LNCaP clone FGC (cell line): ENCODE measurements at regions not wholly inside any gene's neighbourhood (a gene's known extent, or its start where the extent isn't known, plus 50 kb on each side); places are given as distances from the start of the nearest gene placed in this dataset.
A peak's percentile ranks its signal among the peaks of the same experiment; 100 is the strongest.
"Not testable (repeated sequence)": the region's sequence is repeated elsewhere in the genome, so short reads cannot be mapped to it uniquely, and the experiment has no call there.

Experiments
- DNase-seq: peaks from one replicate; pipeline ENCODE4 v3.0.0-alpha.2; 2011; ENCODE audit warnings: low read depth
- H3K4me3 ChIP-seq: 2 replicates; pipeline ENCODE4 v1.5.1; 2011; ENCODE audit warnings: mild to moderate bottlenecking, low read depth, low read length, control low read depth
- TF ChIP-seq, protein P1 (sequence below): IDR thresholded peaks from 2 replicates; pipeline ENCODE4 v1.5.1; 2012; ENCODE audit warnings: mild to moderate bottlenecking; ENCODE audit not compliant: control insufficient read depth, insufficient read depth; ENCODE audit errors: extremely low read depth

DNA sequence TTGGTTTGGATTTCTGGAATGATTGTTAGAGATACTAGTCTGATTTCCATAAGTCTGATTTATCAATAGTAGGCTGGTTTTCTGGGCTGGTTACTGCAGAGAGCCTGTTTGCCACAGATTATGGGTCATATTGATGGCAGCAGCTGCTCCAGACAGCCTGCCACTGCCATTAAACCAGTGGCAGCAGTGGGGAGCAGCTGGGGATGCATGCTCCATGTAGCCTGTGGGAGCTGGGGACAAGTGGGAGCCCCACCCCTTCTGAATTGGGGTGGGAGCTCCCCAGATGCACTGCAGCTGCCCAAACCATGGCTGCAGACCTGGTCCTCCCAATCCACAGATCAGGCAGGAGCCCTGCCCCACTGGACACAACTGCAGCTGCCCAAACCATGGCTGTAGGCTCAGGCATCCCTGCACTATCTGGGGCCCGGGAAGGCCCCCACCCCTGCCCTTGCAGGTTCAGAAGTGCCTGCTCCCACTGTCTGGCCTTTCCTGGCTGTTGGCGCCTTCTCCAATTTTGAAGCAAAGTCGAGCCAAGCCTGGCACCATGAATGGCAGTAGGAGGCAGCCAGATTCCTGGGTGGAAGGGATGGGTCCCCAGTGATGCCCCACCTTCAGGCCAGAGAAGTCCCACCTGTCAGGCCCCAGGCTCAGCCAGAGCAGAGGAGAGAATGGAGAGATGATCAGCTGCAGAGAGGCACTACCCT, 402.9 kb upstream of the TYRP1 start:
- H3K4me3 ChIP-seq: no peak overlapping the region
- TF ChIP-seq, protein P1, sequence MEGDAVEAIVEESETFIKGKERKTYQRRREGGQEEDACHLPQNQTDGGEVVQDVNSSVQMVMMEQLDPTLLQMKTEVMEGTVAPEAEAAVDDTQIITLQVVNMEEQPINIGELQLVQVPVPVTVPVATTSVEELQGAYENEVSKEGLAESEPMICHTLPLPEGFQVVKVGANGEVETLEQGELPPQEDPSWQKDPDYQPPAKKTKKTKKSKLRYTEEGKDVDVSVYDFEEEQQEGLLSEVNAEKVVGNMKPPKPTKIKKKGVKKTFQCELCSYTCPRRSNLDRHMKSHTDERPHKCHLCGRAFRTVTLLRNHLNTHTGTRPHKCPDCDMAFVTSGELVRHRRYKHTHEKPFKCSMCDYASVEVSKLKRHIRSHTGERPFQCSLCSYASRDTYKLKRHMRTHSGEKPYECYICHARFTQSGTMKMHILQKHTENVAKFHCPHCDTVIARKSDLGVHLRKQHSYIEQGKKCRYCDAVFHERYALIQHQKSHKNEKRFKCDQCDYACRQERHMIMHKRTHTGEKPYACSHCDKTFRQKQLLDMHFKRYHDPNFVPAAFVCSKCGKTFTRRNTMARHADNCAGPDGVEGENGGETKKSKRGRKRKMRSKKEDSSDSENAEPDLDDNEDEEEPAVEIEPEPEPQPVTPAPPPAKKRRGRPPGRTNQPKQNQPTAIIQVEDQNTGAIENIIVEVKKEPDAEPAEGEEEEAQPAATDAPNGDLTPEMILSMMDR: no peak
- no peak for DNase-seq

DNA sequence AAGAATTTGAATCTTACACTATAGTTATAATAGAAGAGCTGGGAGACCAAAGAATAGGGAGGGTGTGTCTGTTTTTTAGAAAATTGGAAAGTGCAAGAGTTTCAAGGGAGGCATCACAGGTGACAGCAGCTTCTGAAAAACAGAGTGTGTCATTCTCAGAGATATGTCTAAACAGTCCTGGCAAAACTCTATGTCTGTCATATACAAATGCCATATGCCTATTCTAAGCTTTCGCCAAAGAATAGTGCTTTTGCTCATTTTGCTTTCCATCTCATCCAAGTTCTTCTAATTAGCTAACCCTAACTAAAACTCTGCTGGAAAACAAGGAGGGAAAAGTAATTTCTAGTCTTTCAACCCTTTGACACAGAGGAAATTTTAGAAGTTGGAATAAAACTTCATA, 388.0 kb upstream of the TYRP1 start:
- TF ChIP-seq, protein P1: no peak
- no peak overlapping the region for H3K4me3 ChIP-seq
- no peak for DNase-seq

DNA sequence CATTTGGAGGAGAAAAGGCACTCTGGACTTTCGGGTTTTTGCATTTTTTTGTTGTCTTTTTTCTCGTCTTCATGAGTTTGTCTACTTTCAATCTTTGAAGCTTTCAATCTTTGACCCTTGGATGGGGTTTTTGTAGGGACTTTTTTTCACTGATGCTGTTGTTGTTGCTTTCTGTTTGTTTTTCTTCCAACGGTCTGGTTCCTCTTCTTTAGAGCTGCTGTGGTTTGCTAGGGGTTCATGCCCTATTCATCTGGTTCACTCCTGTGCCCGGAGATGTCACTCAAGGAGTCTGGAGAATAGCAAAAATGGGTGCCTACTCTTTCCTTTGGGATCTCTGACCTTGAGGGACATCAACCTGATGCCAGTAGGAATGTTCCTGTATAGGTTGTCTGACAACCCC, 378.6 kb upstream of the TYRP1 start:
- TF ChIP-seq, protein P1: no peak
- no peak for DNase-seq
- no peak overlapping the region for H3K4me3 ChIP-seq

DNA sequence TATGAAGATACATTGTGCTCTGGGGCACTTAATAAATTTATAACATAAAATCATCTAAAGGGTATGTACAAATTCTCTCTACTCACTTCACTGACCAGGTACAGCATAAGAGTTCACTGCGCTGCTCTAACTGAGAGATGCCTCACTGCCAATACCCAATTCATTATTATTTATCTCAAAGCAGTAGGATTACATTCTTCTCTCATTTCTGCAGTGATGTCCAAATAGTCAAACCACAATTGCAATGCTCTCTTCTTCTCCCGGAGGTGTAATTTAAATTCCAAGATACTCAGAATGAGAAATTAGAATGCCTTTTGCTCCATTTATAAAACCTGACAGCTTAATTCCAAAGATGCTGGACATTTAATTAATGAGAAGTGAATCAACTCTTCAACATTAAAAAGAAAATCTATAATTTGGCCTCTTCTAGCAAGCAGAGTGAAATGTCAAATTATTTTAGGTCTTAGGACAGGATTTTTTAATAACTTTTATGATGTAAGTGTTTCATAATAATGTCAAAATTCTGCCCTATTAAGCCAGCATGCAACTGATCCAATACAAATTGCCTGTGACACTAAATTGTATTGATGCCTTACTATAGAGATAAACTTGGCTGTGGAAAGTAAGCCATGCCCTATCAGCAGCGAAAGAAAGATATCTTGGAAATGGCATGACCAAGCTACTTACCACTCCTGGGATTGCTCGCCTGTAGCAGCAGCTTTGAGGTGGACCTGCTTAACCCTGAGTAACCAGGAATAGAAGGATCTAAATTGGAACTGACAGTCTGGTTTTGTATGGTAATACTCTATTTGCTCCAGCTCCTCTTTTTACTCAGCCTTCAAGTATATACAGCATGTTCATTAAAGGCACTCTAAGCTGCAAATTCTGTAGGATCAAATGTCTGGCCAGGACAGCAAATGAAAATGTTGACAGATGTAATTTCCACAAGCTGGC, 374.2 kb upstream of the TYRP1 start:
- H3K4me3 ChIP-seq: no peak overlapping the region
- TF ChIP-seq, protein P1: no peak
- DNase-seq: no peak

DNA sequence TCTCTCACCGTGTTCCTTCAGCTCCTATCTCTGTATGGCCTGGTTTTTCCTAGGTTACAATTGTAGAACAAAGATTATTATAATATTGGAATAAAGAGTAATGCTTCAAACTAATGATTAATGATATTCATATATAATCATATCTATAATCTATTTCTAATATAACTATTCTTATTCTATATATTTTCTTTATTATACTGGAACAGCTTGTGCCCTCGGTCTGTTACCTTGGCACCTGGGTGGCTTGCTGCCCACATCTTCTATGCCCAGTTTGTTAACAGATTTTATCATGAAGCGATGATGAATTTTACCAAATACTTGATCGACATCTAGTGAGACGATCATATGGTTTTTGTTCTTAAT, 363.6 kb upstream of the TYRP1 start:
- H3K4me3 ChIP-seq: no peak overlapping the region
- DNase-seq: no peak
- TF ChIP-seq, protein P1: no peak

DNA sequence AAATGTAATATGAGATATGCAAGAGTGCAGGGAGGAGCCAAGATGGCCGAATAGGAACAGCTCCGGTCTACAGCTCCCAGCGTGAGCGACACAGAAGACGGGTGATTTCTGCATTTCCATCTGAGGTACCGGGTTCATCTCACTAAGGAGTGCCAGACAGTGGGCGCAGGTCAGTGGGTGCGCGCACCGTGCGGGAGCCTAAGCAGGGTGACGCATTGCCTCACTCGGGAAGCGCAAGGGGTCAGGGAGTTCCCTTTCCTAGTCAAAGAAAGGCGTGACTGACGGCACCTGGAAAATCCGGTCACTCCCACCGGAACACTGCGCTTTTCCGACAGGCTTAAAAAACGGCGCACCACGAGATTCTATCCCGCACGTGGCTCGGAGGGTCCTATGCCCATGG, 359.2 kb upstream of the TYRP1 start:
- H3K4me3 ChIP-seq: peak overlapping the region; percentile 46
- DNase-seq: not testable (repeated sequence)

DNA sequence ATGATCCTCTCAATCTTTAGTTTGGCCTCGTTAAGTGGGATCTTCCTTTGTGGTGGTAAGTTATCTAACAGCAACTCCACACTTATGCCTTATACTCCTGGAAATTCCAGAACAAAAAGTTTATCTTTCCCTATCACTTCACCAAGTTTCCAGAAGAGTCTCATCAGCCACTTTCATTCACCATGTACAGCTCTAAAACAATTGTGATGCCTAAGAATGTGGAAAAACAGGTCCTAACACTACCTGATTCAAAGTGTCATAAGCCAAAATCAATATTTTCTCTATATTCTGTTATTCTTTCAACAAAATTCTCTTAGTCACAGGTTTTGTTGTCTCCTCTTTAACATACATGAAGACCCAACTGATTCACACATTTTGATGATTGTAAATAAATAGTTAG, 342.4 kb upstream of the TYRP1 start:
- no peak for DNase-seq
- H3K4me3 ChIP-seq: no peak overlapping the region
- TF ChIP-seq, protein P1: no peak
